ENCODE measurements at regions not wholly inside any gene's neighbourhood (a gene's known extent, or its start where the extent isn't known, plus 50 kb on each side); places are given as distances from the start of the nearest gene placed in this dataset.

- Histone ChIP-seq H2AFZ (ENCODE audit: low read length) (no peak overlapping the region), H3K4me1 (ENCODE audit: control insufficient read depth, extremely low read depth, insufficient read depth, low read length) (no peaks in the 10 kb centered on the region), H3K9me3 (ENCODE audit: control insufficient read depth, insufficient read depth, low read depth, low read length) (no peaks in the 10 kb centered on the region), H4K20me1 (ENCODE audit: control insufficient read depth, extremely low read depth, insufficient read depth, low read length) (no peaks in the 10 kb centered on the region), H3K36me3 (ENCODE audit: control insufficient read depth, insufficient read depth, low read length) (no peaks in the 10 kb centered on the region), H3K27me3 (ENCODE audit: control insufficient read depth, insufficient read depth, low read length) (no peaks in the 10 kb centered on the region), H3K9ac (ENCODE audit: insufficient read depth, low read length) (no peak overlapping the region), H3K4me2 (ENCODE audit: extremely low read depth, insufficient read depth, low read length) (no peak overlapping the region), H3K4me3 (replicated peaks in 1 of 4; ENCODE audit: control extremely low read depth in 1 of 4, insufficient read depth in 1 of 4, low read depth in 3 of 4, low read length in 4 of 4) (no peak overlapping the region), H3K27ac (ENCODE audit: insufficient read depth, low read length) (no peak overlapping the region), H3K79me2 (ENCODE audit: control insufficient read depth, insufficient read depth, low read length) (no peaks in the 10 kb centered on the region)
- no peak for TF ChIP-seq EZH2 (IDR thresholded peaks at IDR 0.05; ENCODE audit: low read length, missing control alignments)
- TF ChIP-seq, protein P1, sequence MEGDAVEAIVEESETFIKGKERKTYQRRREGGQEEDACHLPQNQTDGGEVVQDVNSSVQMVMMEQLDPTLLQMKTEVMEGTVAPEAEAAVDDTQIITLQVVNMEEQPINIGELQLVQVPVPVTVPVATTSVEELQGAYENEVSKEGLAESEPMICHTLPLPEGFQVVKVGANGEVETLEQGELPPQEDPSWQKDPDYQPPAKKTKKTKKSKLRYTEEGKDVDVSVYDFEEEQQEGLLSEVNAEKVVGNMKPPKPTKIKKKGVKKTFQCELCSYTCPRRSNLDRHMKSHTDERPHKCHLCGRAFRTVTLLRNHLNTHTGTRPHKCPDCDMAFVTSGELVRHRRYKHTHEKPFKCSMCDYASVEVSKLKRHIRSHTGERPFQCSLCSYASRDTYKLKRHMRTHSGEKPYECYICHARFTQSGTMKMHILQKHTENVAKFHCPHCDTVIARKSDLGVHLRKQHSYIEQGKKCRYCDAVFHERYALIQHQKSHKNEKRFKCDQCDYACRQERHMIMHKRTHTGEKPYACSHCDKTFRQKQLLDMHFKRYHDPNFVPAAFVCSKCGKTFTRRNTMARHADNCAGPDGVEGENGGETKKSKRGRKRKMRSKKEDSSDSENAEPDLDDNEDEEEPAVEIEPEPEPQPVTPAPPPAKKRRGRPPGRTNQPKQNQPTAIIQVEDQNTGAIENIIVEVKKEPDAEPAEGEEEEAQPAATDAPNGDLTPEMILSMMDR (conservative IDR thresholded peaks at IDR 0.05 in 1 of 2, IDR thresholded peaks at IDR 0.05 in 1 of 2; ENCODE audit: low read depth in 1 of 2, low read length in 2 of 2): no peak
- no peak for DNase-seq (ENCODE audit: low read depth in 2 of 2)
Observed at GRCh38 chr10:33524041-33524440, 189.6 kb upstream of the NRP1 start.

DNA sequence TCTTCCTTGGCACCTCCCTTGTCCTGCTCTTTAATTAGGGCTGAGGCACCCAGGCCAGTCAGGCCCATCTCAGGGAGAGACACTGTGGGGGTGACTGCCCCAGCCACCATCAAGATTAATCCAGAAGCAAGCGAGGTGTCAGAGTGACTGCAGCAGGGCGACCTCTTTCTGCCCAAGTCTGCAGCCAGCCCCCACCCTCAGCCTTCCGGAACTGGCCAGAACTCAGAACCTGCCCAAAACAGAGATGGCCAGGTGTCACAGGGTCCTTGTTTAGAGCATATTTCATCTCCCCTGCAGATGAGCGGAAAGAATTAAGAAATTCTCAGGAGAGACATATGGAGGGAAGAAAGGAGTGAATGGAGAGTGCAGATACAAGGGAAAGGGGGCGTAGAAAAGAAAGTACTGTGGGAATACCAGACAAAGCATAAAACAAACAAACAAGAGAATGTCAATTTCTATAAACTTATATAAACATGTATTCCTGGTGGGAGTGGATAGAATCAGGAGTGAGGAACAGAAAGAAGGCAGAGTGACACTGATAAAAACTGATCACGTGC lies 188.8 kb upstream of the NRP1 start:
- Histone ChIP-seq H2AFZ (ENCODE audit: low read length) (no peak overlapping the region), H3K9ac (ENCODE audit: insufficient read depth, low read length) (no peak overlapping the region), H3K4me2 (ENCODE audit: extremely low read depth, insufficient read depth, low read length) (no peak overlapping the region), H3K27ac (ENCODE audit: insufficient read depth, low read length) (no peak overlapping the region), H3K9me3 (ENCODE audit: control insufficient read depth, insufficient read depth, low read depth, low read length) (no peaks in the 10 kb centered on the region), H3K27me3 (ENCODE audit: control insufficient read depth, insufficient read depth, low read length) (no peaks in the 10 kb centered on the region), H3K4me1 (ENCODE audit: control insufficient read depth, extremely low read depth, insufficient read depth, low read length) (no peaks in the 10 kb centered on the region), H3K4me3 (replicated peaks in 1 of 4; ENCODE audit: control extremely low read depth in 1 of 4, insufficient read depth in 1 of 4, low read depth in 3 of 4, low read length in 4 of 4) (no peak overlapping the region), H3K79me2 (ENCODE audit: control insufficient read depth, insufficient read depth, low read length) (no peaks in the 10 kb centered on the region), H3K36me3 (ENCODE audit: control insufficient read depth, insufficient read depth, low read length) (no peaks in the 10 kb centered on the region), H4K20me1 (ENCODE audit: control insufficient read depth, extremely low read depth, insufficient read depth, low read length) (no peaks in the 10 kb centered on the region)
- TF ChIP-seq EZH2 (IDR thresholded peaks at IDR 0.05; ENCODE audit: low read length, missing control alignments): no peak
- TF ChIP-seq, protein P1 (conservative IDR thresholded peaks at IDR 0.05 in 1 of 2, IDR thresholded peaks at IDR 0.05 in 1 of 2; ENCODE audit: low read depth in 1 of 2, low read length in 2 of 2): no peak
- DNase-seq (ENCODE audit: low read depth in 2 of 2): no peak

DNA sequence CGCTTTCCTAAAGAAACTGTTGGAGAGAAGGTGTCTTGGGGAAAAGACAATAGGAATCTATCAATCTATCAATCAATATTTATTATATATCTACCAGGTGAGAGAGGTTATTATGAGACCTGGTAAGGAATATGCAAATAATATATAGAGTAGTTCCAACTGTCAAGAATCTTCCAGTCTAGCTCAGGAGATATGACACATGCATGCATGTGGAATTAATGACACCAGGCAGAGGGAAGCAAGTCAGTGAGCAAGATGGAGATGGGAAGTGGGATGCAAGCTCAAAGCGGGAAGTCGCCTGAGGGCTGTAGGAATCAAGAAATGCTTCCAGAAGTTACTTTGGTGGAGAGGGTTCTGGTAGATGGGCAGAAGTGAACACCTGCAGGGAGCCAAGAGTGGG lies 187.4 kb upstream of the NRP1 start:
- H3K27me3 ChIP-seq (ENCODE audit: control insufficient read depth, insufficient read depth, low read length): no peaks in the 10 kb centered on the region
- H3K4me3 ChIP-seq (replicated peaks in 1 of 4; ENCODE audit: control extremely low read depth in 1 of 4, insufficient read depth in 1 of 4, low read depth in 3 of 4, low read length in 4 of 4): no peak overlapping the region
- no peak overlapping the region for H2AFZ ChIP-seq (ENCODE audit: low read length)
- no peaks in the 10 kb centered on the region for H3K4me1 ChIP-seq (ENCODE audit: control insufficient read depth, extremely low read depth, insufficient read depth, low read length)
- no peaks in the 10 kb centered on the region for H3K9me3 ChIP-seq (ENCODE audit: control insufficient read depth, insufficient read depth, low read depth, low read length)
- H3K9ac ChIP-seq (ENCODE audit: insufficient read depth, low read length): no peak overlapping the region
- TF ChIP-seq, protein P1 (conservative IDR thresholded peaks at IDR 0.05 in 1 of 2, IDR thresholded peaks at IDR 0.05 in 1 of 2; ENCODE audit: low read depth in 1 of 2, low read length in 2 of 2): no peak
- no peak for TF ChIP-seq EZH2 (IDR thresholded peaks at IDR 0.05; ENCODE audit: low read length, missing control alignments)
- no peaks in the 10 kb centered on the region for H3K36me3 ChIP-seq (ENCODE audit: control insufficient read depth, insufficient read depth, low read length)
- H3K79me2 ChIP-seq (ENCODE audit: control insufficient read depth, insufficient read depth, low read length): no peaks in the 10 kb centered on the region
- no peak overlapping the region for H3K4me2 ChIP-seq (ENCODE audit: extremely low read depth, insufficient read depth, low read length)
- no peak overlapping the region for H3K27ac ChIP-seq (ENCODE audit: insufficient read depth, low read length)
- no peaks in the 10 kb centered on the region for H4K20me1 ChIP-seq (ENCODE audit: control insufficient read depth, extremely low read depth, insufficient read depth, low read length)
- no peak for DNase-seq (ENCODE audit: low read depth in 2 of 2)
